Fibroblast of skin of right quadriceps (primary cell): ENCODE measurements at regions not wholly inside any gene's neighbourhood (a gene's known extent, or its start where the extent isn't known, plus 50 kb on each side); places are given as distances from the start of the nearest gene placed in this dataset.
"Not testable (repeated sequence)": the region's sequence is repeated elsewhere in the genome, so short reads cannot be mapped to it uniquely, and the experiment has no call there.

ENCODE experiments used
- DNase-seq: peaks from one replicate; pipeline ENCODE4 v3.0.0-alpha.2; 2013

DNA sequence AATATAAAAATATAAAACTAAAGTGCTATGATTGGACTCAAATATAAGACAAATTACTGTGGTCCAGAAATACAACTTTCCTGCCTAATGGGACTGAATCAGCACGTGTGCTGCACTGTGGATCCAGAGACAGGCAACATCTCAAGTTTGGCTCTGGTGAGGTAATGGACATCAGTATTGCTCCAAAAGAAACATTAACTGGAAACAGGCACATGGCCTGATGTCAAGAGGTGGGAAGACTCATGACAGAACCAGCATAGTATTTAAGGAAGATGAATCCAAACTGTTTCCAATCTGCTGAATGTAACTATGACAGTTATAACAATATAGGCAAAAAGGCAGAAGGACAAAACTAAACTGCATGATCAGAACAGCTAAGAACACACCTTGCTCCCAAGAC, 354.6 kb downstream of the FSIP2 start:
- DNase-seq: no peak

DNA sequence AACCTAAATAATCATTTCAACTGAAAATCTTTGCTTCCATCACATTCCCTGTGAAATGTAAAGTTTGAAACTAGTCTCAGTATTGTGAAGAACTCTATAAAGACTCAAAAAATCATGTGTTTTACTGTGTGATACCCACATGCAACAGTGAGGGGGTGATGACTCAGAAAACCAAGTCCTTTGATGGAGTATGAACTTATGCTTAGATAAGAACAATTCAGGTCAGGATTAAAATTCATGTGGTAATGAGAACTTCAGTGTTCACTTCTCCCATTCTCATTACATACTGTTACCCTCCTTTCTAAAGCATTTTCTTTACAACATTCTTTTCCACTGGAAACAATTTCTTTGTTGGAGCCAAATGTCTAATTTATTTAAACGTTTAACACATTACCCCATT, 360.2 kb downstream of the FSIP2 start:
- no peak for DNase-seq

DNA sequence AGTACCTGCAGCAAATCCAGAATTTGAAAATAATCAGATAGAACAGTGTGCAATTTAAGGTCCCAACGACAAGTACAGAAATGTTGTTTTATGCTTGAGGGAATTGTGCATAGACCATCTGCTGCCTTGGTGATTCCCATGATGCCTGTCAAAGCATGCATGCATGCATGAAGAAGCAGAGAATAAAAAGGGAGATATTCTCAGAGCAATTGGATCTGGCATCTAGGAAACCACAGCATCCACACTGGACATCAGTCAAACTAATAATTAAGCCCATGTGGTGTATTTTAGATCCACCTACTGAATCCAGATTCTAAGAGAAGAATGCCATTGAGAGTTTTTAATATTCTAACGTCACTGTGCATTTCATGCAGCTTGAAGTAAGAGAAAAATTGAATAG, 361.2 kb downstream of the FSIP2 start:
- DNase-seq: no peak

DNA sequence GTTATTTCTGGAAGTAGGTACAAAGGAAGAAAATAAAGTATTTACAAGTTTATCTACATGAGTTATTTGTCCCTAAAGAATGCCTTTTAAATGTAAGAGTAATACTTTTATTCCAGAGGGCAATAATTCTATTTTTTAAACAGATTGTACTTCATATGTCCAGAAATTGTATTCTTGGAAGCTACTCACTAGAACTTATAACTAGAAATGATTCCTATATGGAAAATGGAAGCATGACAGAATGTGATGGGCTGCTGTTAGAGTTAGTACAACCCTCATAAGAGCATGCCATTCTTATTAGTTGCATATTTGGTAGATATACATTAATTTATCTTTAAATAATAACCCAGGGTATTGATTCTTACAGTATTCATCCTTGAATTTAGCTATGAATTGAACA, 362.0 kb downstream of the FSIP2 start:
- DNase-seq: no peak

- no peak for DNase-seq
Measured at GRCh38 chr2:186101616-186102015, 363.0 kb downstream of the FSIP2 start.

- DNase-seq: no peak
Measured at GRCh38 chr2:186103276-186103675, 364.7 kb downstream of the FSIP2 start.

- no peak for DNase-seq
Measured at GRCh38 chr2:186105016-186105724, 366.6 kb downstream of the FSIP2 start.

- DNase-seq: no peak
Measured at GRCh38 chr2:186108470-186108869, 369.9 kb downstream of the FSIP2 start.

DNA sequence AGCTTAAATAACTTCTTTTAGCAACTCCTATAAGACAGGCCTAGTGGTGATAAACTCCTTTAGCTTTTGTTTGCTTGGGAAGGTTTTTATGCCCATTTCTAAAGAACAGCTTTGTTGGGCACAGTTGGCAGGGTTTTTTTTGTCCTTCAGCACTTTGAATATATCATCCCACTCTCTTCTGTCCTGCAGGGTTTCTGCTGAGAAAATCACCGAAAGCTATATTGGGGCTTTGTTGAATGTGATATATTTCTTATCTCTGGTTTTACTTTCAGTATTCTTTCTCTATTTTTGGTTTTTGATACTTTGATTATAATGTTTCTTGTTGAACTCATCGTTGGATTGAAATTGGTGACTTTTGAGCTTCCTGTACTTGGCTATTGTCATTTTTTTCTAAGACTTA, 372.8 kb upstream of the ZC3H15 start:
- DNase-seq: no peak

DNA sequence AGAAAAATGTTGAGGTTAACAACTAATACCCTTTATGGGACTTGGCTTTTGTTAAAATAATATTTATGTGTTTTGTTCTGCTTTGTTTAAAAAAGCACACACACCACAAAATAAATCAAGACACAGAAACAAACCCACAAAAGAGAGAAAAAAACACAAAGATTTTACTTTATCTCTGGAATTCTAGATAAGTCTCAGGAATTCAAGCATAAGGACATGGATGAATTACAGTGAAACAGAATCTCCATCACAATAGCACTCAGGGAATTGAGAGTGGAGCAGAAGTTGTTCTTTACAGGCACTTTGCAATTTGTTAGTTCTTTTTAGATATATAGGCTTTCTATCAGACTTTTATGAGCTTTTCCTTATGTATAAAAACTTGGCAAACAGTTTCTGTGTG, 360.9 kb upstream of the ZC3H15 start:
- DNase-seq: no peak

GRCh38 chr2:186125625-186126024, 360.4 kb upstream of the ZC3H15 start:
- DNase-seq: no peak

- DNase-seq: no peak
Measured at GRCh38 chr2:186126181-186126580, 359.9 kb upstream of the ZC3H15 start.

DNA sequence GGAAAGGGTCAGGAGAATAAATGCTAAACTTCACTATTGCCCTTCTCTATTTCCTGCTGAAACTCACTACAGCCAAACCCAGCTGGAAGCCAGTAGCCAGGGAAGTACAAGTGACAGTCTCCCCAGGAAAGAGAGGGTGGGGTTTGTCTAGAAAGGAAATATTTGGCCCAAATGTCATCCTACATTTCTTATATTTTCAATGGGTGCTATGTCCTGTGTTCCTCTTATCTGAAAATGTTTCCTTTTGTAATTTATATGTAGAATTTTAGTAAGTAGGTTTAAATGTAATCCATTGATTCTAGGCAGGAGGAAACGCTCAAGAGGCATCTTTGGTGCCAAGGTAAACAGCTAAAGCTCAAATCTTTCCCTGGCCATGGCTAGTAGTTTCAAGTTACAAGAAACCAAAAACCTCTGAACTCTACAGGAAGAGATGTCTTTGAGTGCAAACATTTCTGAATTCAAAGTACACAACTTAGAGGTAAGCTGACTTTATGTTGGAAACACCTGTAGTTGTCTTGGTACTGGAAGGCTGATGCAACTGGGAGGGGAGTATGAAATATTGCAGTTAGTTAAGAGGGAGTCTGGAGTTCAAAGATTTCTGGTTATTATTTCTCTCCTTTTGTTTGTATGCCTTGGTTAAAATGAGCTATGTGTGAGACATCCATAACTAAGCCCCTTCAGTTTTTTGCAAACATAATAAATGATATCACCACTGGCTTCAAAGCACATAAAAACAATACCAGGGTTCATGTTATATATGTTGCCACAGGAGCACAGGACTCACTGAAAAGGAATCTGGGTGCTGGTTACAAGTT, 356.1 kb upstream of the ZC3H15 start:
- peak; percentile 53 for DNase-seq

GRCh38 chr2:186130748-186131641, 355.1 kb upstream of the ZC3H15 start:
- DNase-seq: no peak

DNA sequence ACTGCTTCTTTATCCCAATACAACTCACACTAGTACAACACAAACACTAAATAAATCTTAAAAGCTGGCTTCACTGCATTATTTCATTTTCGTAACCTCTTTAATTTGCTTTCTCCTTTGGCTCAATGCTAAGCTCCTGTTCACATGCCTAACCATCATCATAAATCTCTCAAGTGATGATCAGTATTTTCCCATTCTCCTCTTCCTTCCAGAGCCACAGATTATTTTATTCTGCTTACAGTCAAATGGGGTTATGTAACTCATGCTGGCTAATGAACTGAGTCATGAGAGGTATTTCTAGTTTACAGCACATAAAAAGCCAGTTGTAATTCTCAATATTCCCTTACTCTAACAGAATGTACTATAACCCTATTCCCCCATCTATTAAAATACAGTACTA, 350.4 kb upstream of the ZC3H15 start:
- peak; percentile 66 for DNase-seq

DNA sequence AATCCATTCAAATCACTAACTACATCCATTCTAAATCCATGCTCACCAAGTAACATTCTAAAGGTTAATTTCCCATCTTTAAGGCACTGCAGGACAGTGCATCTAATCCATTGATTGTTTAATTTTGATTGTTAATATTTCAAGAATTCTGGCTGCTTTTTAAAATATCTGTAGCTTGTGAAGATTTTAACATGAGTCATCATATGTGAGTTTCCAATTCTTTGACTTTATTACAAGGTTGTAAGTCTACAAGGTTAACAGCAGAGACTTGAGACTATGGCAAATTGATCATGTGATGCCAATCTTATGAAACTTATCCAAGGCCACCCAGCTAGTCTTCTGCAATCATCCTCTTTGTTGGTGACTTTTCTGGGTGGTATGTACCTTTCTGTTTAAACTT, 349.2 kb upstream of the ZC3H15 start:
- no peak for DNase-seq

DNA sequence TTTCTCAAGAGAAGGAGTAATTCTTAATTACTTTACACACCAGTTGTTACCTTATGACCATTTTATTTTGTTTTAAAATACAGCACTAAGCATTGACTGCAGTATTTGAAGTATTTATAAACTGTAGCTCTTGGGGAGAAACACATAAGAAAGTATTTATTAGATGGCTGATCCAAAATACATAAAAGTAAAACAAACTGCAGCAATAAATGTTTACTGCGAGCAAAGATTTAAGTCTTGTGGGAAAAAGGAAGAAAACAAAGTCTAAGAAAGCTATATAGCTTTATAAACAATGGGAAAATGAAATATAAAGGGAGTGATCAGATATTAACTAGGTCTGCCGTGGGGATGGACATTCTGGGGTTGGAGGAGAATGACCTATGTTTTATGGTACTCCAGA, 347.2 kb upstream of the ZC3H15 start:
- DNase-seq: no peak

DNA sequence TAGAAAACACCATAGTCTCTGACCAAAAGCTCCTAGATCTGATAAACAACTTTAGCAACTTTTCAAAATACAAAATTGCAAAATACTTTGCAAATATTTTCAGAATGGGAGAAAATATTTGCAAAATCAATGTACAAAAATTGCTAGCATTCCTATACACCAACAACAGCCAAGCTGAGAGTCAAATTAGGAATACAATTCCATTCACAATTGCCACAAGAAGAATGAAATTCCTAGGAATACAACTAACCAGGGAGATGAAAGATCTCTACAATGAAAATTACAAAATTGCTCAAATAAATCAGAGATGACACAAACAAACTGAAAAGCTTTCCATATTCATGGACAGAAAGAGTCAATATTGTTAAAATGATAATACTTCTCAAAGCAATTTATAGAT, 327.0 kb upstream of the ZC3H15 start:
- no peak for DNase-seq

- no peak for DNase-seq
Measured at GRCh38 chr2:186164325-186164724, 321.7 kb upstream of the ZC3H15 start.

- no peak for DNase-seq
Measured at GRCh38 chr2:186170693-186171092, 315.4 kb upstream of the ZC3H15 start.

DNA sequence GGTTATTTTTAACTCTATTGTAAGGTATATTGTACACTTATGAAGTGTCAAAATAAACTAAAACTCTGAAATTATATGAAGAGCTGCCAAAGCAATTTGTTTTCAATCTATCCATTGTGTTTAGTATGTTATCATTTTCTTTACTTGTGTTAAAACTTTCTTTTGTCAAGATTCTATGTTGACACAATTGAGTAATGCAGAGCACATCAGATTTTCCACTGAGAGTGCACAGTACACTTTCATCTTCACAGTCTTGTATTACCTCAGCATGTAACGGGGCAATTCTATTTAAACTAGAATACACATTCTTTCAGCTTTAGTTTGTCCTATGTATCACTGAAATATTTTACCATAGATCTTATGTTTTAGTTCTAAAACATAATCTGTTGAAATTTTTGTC, 304.4 kb upstream of the ZC3H15 start:
- DNase-seq: no peak

- not testable (repeated sequence) for DNase-seq
Measured at GRCh38 chr2:186182366-186182765, 303.7 kb upstream of the ZC3H15 start.

- no peak for DNase-seq
Measured at GRCh38 chr2:186183406-186183805, 302.7 kb upstream of the ZC3H15 start.

GRCh38 chr2:186187854-186188253, 298.2 kb upstream of the ZC3H15 start:
- DNase-seq: no peak
